Type B pancreatic cell (in vitro differentiated cells): ENCODE measurements at regions not wholly inside any gene's neighbourhood (a gene's known extent, or its start where the extent isn't known, plus 50 kb on each side); places are given as distances from the start of the nearest gene placed in this dataset.

Experiments used
- DNase-seq: peaks from one replicate; pipeline ENCODE4 v3.0.0; 2021; ENCODE audit warnings: mixed read lengths; ENCODE audit not compliant: unreplicated experiment; ENCODE audit errors: extremely low spot score
- H3K27ac Mint-ChIP-seq: 2 replicates; pipeline ENCODE4 v1.8.0; 2021; ENCODE audit warnings: mild to moderate bottlenecking, mixed read lengths
- H3K27me3 Mint-ChIP-seq: 2 replicates; pipeline ENCODE4 v1.8.0; 2021; ENCODE audit warnings: mixed read lengths
- H3K36me3 Mint-ChIP-seq: 2 replicates; pipeline ENCODE4 v1.8.0; 2021; ENCODE audit warnings: mixed read lengths
- H3K4me1 Mint-ChIP-seq: one replicate; pipeline ENCODE4 v1.8.0; 2021; ENCODE audit warnings: mixed read lengths; ENCODE audit not compliant: unreplicated experiment
- H3K4me3 Mint-ChIP-seq: 2 replicates; pipeline ENCODE4 v1.8.0; 2021; ENCODE audit warnings: mild to moderate bottlenecking, mixed read lengths
- H3K9me3 Mint-ChIP-seq: 2 replicates; pipeline ENCODE4 v1.8.0; 2021; ENCODE audit warnings: mixed read lengths
- CTCF ChIP-seq: fragments of 200-600 bp; sonication (generic); conservative IDR thresholded peaks from 2 replicates; pipeline ENCODE4 v1.5.0; 2021; ENCODE audit warnings: antibody characterized with exemption, mild to moderate bottlenecking

- no peaks in the 10 kb centered on the region for H3K36me3 Mint-ChIP-seq
Observed at GRCh38 chr18:67742954-67743353, 226.4 kb upstream of the DSEL start.

GRCh38 chr18:67742525-67742924 is 226.0 kb upstream of the DSEL start:
- no peak overlapping the region for H3K27ac Mint-ChIP-seq
- peaks cover 16% of the 10 kb centered on the region for H3K9me3 Mint-ChIP-seq
- H3K4me1 Mint-ChIP-seq = no peaks in the 10 kb centered on the region
- TF ChIP-seq CTCF = no peak
- no peak overlapping the region for H3K4me3 Mint-ChIP-seq
- H3K27me3 Mint-ChIP-seq = no peaks in the 10 kb centered on the region
- DNase-seq = no peak
- H3K36me3 Mint-ChIP-seq = no peaks in the 10 kb centered on the region

More at GRCh38 chr18:67742954-67743353, 226.4 kb upstream of the DSEL start:
- Mint-ChIP-seq H3K27ac (no peak overlapping the region), H3K4me3 (no peak overlapping the region), H3K9me3 (peaks cover 16% of the 10 kb centered on the region), H3K4me1 (no peaks in the 10 kb centered on the region), H3K27me3 (no peaks in the 10 kb centered on the region)
- no peak for TF ChIP-seq CTCF
- no peak for DNase-seq

GRCh38 chr18:67735506-67735905 is 219.0 kb upstream of the DSEL start:
- H3K9me3 Mint-ChIP-seq = no peaks in the 10 kb centered on the region
- no peak for DNase-seq
- no peak overlapping the region for H3K27ac Mint-ChIP-seq
- no peak overlapping the region for H3K4me3 Mint-ChIP-seq
- no peaks in the 10 kb centered on the region for H3K36me3 Mint-ChIP-seq
- no peaks in the 10 kb centered on the region for H3K4me1 Mint-ChIP-seq
- no peak for TF ChIP-seq CTCF
- peaks cover 3% of the 10 kb centered on the region for H3K27me3 Mint-ChIP-seq

GRCh38 chr18:67733088-67733487 is 216.6 kb upstream of the DSEL start:
- no peak for TF ChIP-seq CTCF
- Mint-ChIP-seq H3K9me3 (no peaks in the 10 kb centered on the region), H3K27ac (no peak overlapping the region), H3K4me3 (no peak overlapping the region), H3K27me3 (peaks cover 3% of the 10 kb centered on the region), H3K4me1 (no peaks in the 10 kb centered on the region), H3K36me3 (no peaks in the 10 kb centered on the region)
- no peak for DNase-seq

- DNase-seq = no peak
- H3K4me1 Mint-ChIP-seq = no peaks in the 10 kb centered on the region
- H3K36me3 Mint-ChIP-seq = no peaks in the 10 kb centered on the region
- no peaks in the 10 kb centered on the region for H3K9me3 Mint-ChIP-seq
- no peak overlapping the region for H3K27ac Mint-ChIP-seq
- TF ChIP-seq CTCF = no peak
- no peak overlapping the region for H3K4me3 Mint-ChIP-seq
- H3K27me3 Mint-ChIP-seq = peaks cover 3% of the 10 kb centered on the region
Observed at GRCh38 chr18:67731851-67732250, 215.3 kb upstream of the DSEL start.

- Mint-ChIP-seq H3K4me1 (no peaks in the 10 kb centered on the region), H3K27ac (no peak overlapping the region), H3K27me3 (peaks cover 3% of the 10 kb centered on the region)
Observed at GRCh38 chr18:67730886-67731285, 214.4 kb upstream of the DSEL start.

More at GRCh38 chr18:67730886-67731285, 214.4 kb upstream of the DSEL start:
- Mint-ChIP-seq H3K9me3 (no peaks in the 10 kb centered on the region), H3K36me3 (no peaks in the 10 kb centered on the region), H3K4me3 (no peak overlapping the region)
- no peak for DNase-seq
- TF ChIP-seq CTCF = no peak
